GM12872 (cell line): ENCODE measurements at regions not wholly inside any gene's neighbourhood (a gene's known extent, or its start where the extent isn't known, plus 50 kb on each side); places are given as distances from the start of the nearest gene placed in this dataset.

ENCODE experiments used
- CTCF ChIP-seq: IDR thresholded peaks from 3 replicates; pipeline ENCODE4 v1.5.1; 2011; ENCODE audit warnings: low read depth, mild to moderate bottlenecking, low read length, moderate library complexity; ENCODE audit not compliant: insufficient read depth

- no peak for TF ChIP-seq CTCF
These were observed 427.6 kb downstream of the GADD45G start for GRCh38 chr9:90032296-90033027.

- TF ChIP-seq CTCF: no peak
These were observed 428.3 kb downstream of the GADD45G start for GRCh38 chr9:90033028-90033650.

- TF ChIP-seq CTCF: no peak
These were observed 429.3 kb downstream of the GADD45G start for GRCh38 chr9:90034071-90034470.

GRCh38 chr9:90035471-90035870 is 430.7 kb downstream of the GADD45G start:
- TF ChIP-seq CTCF: no peak

GRCh38 chr9:90037146-90037797 is 432.5 kb downstream of the GADD45G start:
- no peak for TF ChIP-seq CTCF

GRCh38 chr9:90038763-90039162 is 434.0 kb downstream of the GADD45G start:
- no peak for TF ChIP-seq CTCF

- TF ChIP-seq CTCF: no peak
These were observed 439.5 kb downstream of the GADD45G start for GRCh38 chr9:90044263-90044662.
